Amygdala (tissue), 56 donors: ENCODE measurements at regions not wholly inside any gene's neighbourhood (a gene's known extent, or its start where the extent isn't known, plus 50 kb on each side); places are given as distances from the start of the nearest gene placed in this dataset.

Source experiments
- DNase-seq, 56 donors: peaks; one replicate each; lab custom pipeline; 2025; lab: John Stamatoyannopoulos, UW

GRCh38 chr15:29558261-29558660 is 264.0 kb downstream of the TJP1 start:
- no peak for DNase-seq

GRCh38 chr15:29557171-29557570 is 265.1 kb downstream of the TJP1 start:
- no peak for DNase-seq

GRCh38 chr15:29556380-29556779 is 265.9 kb downstream of the TJP1 start:
- no peak for DNase-seq

GRCh38 chr15:29554531-29554930 is 267.7 kb downstream of the TJP1 start:
- no peak for DNase-seq

DNA sequence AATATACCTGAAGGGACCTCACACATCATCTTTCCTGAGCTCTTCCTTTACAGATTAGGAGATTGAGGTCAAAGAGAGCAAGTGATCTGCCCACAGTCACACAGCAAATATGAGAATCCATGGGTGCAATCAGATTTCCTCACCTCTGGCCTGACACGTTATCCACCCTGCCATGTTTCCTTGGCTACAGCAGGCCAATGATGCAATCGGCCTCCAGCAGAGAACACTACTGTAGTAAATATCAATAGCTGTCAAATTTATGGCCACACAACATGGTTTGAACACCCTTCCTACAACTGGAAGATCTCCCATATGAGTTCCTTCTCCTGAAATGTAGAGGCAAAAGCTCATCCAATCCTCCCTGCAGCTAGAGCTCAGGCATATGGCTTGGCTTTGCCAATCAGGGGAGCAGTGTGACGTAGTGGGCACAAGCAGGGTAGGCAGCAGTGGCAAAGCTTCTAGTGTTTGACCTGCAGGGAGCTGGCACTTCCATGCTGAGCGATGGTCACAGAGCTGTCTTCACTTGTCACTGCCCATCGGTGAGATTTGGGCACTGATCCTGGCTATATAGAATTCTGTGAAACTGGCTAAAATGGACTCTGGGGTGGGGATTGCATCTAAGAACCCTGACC is 271.3 kb downstream of the TJP1 start:
- no peak for DNase-seq

GRCh38 chr15:29548006-29548405 is 274.3 kb downstream of the TJP1 start:
- no peak for DNase-seq

DNA sequence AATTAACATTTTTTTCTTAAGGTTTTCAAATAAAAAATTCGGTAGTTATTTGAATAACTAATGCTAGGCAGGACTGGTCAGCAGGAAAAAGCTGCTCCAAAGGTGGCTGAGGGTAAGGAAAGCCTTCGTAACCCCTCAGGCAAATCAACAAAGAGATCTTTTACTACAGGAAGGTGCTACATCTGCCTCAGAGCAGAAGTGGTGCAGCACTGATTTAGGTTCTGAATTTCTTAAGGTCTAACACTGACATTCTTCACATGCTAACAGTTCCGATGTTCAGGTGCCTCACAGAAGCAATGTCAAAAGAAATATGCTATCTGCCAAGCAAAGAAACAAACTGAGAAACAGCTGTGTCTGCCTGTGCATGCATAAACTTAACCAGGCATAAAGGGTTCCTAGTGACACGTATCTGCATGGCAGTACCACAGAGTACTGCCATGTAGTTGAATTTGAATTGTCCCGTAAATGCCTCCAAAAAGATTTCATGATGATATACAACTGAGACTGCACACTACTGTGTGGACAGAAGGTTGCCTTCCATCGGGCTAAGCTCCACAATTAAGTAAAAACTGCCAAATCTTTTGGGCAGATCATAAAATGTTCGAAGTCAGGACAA is 275.0 kb upstream of the NSMCE3 start:
- DNase-seq, result no peak

- no peak for DNase-seq
These were observed 273.4 kb upstream of the NSMCE3 start for GRCh38 chr15:29542994-29543393.

DNA sequence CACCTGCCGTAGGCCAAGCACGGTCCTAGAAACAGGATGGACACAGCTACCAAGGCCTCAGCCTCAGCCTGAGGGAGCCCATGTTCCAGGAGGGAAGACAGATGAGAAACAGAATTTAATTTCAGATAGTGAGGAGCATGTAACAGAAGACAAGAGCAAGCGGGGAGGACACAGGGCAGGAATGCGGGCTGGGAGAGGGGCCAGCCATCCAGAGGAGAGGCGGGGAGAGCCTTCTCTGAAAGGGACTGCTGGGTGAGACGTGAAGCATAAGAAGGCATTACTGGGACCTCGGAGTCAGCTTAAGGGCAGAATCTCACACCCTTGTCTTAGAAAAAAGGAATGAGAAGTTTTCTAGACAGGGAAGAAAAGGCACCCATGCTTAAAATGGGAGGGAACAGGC is 271.7 kb upstream of the NSMCE3 start:
- no peak for DNase-seq

DNA sequence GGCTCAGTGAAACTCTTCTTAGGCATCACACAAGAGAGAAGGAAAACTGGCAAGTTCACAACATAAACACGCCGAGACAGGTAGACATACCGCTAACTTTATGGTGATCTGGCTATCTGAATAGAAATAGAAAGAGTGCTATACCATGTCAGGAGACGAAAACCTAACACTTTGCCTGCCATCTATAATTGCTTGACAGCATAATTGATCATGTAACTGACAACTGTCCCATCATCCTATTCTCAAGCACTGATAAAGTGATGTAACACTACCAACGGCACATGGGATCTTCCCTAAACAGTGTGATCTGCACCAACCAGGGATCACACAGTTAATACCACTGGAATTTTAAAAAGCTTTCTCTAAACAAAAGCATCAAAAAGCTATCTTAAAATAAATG is 270.9 kb upstream of the NSMCE3 start:
- DNase-seq, result no peak

DNA sequence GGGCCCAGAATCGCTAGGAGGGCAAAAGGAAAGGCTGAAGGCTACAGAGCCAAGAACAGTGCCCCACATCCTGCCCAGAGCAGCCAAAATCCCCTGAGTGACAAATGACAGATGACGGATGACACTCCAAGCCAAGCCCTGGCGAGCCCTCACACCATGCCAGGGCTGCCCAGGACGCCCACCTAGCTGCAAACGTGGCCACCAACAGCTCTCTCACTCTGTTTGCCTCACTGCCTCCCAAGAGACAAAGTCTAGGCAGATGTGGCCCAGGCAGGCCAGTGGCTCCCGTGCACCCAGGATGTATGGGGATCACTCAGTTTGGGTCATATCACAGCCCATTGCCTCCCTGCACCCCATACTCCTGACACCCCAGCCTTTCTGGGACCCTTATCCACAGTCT is 270.1 kb upstream of the NSMCE3 start:
- DNase-seq, result no peak

DNA sequence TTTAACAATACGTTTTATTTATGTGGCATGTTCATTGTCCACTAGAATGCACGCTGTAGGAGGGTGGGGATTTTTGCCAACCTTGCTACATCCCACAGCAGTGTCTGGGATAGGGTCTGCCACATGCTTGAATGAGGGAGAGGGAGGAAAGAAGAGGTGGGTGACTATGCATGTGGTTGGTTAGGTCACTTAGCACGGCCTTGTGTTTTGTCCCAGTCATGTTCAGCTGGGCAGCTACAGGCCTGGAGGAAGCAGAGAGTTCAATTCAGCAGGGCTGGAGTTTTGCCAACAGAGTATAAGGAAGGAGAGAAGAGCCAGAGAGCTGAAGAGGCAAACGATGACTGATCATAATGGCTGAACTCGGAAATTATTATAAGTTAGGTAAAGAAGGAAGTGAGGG is 268.4 kb upstream of the NSMCE3 start:
- peak in 1 of 56 donors; percentile 5 for DNase-seq

- no peak for DNase-seq
These were observed 266.3 kb upstream of the NSMCE3 start for GRCh38 chr15:29535952-29536351.

DNA sequence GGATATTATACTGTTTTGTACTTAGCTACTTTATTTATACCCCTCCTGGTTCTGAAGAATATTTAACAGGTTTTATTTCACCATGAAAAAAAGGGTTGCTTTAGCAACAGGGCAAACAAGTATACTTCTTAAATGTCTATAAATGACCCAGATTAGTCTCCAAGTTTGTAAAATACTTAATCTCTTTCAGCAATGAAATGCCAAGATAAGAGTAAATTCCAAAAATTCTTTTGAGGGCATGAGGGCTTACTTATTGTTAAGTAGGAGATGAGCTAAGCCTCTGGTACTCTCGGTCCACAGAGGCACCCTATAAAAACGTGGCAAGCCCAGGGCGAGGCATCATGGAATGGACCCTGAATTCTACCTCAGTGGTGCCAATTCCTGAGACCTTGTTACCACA is 264.8 kb upstream of the NSMCE3 start:
- no peak for DNase-seq

- DNase-seq, result no peak
These were observed 264.0 kb upstream of the NSMCE3 start for GRCh38 chr15:29533647-29534046.

DNA sequence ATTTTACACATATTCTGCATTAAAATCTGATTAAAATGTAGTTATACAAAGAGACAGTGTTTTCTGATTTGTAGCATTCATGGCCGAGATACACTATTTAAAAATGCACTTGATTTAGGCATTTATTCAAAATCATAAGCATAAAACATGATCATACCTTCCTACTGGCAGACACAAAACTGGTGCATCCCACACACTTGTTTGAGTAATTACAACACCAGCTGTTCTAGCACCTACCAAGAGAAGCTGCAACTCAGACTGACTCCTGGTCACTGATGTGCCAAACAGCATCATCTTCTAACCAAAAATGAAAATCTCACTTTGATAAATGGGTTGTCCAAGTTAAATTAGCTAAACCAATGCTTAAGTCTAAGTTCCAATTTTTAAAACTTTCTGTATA is 262.7 kb upstream of the NSMCE3 start:
- DNase-seq, result peak in 3 of 56 donors; percentile 12 to 15 (median 14)

DNA sequence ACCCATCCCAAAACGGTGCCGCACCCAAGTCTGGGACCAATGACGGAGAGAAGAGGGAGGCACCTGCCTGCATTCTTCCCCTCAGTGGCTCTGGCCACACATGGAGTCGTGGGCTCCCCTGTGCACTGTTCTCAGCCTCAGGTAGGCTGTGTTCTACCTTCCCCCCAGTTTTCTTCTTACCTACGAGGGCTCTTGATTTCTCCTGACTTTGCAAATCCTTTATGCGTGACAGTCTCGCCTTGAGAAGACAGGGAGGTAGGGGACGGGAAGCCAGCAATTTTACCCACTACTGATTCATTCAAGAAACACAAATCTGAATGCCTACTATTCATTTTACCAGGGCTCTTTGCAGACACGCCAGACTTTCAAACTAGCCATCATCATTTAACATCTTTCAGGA is 261.3 kb upstream of the NSMCE3 start:
- no peak for DNase-seq

GRCh38 chr15:29529043-29529442 is 259.4 kb upstream of the NSMCE3 start:
- no peak for DNase-seq

DNA sequence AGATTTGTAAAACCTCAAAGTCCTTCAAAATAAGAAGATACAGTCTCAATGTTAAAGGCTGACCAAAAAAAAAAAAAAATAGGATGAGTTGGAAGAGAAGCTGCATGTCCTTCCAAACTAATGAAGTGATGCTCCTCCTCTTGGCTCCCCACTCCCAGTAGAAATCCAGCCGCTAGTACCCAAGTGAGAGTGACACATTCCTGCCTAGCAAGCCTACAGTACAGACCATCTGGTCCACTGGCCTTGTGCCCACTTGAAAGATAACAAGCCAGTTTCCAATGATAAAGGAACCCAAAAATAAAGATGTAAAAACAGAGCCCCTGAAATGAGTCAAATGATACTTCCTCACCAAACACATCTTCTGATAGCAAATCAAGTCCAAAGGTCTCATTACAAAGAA is 258.7 kb upstream of the NSMCE3 start:
- peak in 11 of 56 donors; percentile 2 to 58 (median 11) for DNase-seq

- no peak for DNase-seq
These were observed 257.2 kb upstream of the NSMCE3 start for GRCh38 chr15:29526802-29527201.

DNA sequence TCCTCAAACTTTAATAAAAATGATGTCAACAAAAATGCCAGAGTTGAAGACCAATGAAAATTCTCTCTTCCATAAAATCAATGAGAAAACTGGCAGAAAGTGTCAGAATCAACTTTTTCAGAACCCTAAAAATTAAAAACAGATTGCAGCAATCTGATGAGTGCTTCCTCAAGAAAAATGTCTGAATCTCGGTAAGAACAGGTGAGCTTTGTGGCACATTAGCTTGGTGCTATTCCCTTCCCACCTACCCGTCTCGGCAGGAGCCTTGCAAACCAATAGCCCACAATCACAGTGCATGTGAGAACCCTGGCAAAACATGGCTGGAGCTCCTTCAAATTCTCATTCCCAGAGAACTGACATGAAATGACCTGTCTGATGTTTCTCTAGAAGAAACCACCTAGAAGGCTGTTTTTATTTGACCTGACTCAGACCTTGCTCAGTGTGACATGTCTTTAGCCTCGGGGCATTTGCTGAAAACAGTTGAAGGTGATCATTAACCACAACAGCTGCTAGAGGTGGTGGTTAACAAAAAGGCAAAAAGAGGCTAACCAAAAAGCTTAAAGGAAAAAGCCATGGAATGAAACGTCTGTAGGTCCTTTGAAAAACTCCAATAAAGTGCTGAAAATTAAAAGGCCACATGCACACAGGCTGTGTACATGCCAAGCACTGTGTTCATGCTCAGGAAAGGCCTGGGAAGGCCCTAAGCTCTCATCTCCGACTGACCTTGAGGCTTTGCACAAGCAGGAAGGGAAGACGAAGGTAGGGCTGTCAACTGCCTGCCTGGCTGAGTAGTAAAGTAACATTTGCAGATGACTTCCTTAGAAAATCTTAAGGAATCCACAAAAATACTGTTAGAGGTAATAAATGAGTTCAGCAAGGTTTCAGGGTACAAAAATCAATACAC is 253.0 kb upstream of the NSMCE3 start:
- no peak for DNase-seq

DNA sequence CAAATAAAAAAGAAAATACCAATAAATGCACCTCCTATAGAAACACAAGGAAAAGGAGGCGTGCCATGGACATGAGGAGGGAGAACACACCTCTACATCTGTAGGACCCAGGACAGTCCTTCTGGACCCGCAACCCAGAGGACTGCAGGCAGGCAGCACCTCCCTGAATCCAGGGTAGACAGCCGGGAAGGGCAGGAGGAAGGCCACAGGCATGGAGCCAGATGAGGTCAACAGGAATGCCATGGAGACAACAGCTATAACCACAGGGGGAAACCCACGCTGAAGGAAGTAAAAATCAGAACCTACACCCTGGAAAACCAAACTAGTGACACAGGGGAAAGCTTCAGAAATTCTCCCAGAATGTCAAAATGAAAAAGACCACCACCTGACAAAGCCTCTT is 248.8 kb upstream of the NSMCE3 start:
- no peak for DNase-seq
